HEK293 (cell line): ENCODE measurements at regions not wholly inside any gene's neighbourhood (a gene's known extent, or its start where the extent isn't known, plus 50 kb on each side); places are given as distances from the start of the nearest gene placed in this dataset.

ENCODE experiments used
- CTCF ChIA-PET: fragments of 350-600 bp; formaldehyde crosslinking; extraction: SDS; loops from one replicate; lab custom pipeline; 2021; ENCODE audit warnings: antibody characterized with exemption; lab: Yijun Ruan, JAX
- POLR2A ChIA-PET: fragments of 300-600 bp; formaldehyde crosslinking; extraction: SDS; loops from one replicate; lab custom pipeline; 2020; ENCODE audit warnings: antibody characterized with exemption, inconsistent platforms; lab: Yijun Ruan, JAX
- H3K27ac ChIP-seq: fragments of 200-500 bp; sonication (Bioruptor generic); 2 replicates; pipeline ENCODE4 v1.5.1; 2014; ENCODE audit warnings: low read depth, low read length, control low read depth, inconsistent platforms; ENCODE audit errors: extremely low read depth
- H3K36me3 ChIP-seq, 2 experiments: fragments of 200-500 bp in 1 of 2; sonication (Bioruptor generic) in 1 of 2; 1 replicate in 1 of 2; 2 replicates in 1 of 2; pipeline ENCODE4 v1.5.1; 2014 to 2017; ENCODE audit warnings: inconsistent platforms in 2 of 2, low read length in 2 of 2; ENCODE audit not compliant: control insufficient read depth in 2 of 2, insufficient read depth in 1 of 2
- H3K4me1 ChIP-seq: fragments of 200-500 bp; sonication (Bioruptor generic); 2 replicates; pipeline ENCODE4 v1.5.1; 2014; ENCODE audit warnings: mild to moderate bottlenecking, low read length, inconsistent platforms; ENCODE audit not compliant: control insufficient read depth, insufficient read depth
- H3K4me3 ChIP-seq: 2 replicates; pipeline ENCODE4 v1.5.1; 2011; ENCODE audit warnings: low read depth, mild to moderate bottlenecking, control low read depth, low read length, moderate library complexity
- H3K9me3 ChIP-seq: fragments of 200-500 bp; sonication (Bioruptor generic); 2 replicates; pipeline ENCODE4 v1.5.1; 2014; ENCODE audit warnings: low read depth, low read length, inconsistent platforms; ENCODE audit not compliant: control insufficient read depth, insufficient read depth
- AEBP2 ChIP-seq: fragments of 450-650 bp; formaldehyde crosslinking; IDR thresholded peaks from 2 replicates; pipeline ENCODE4 v1.5.1; 2016; ENCODE audit warnings: missing biosample characterization, missing genetic modification characterization, borderline replicate concordance
- HIC1 ChIP-seq: fragments of 450-650 bp; formaldehyde crosslinking; IDR thresholded peaks from 2 replicates; pipeline ENCODE4 v1.5.1; 2016; ENCODE audit warnings: missing biosample characterization, missing genetic modification characterization
- HOXC10 ChIP-seq: sonication (generic); formaldehyde crosslinking; IDR thresholded peaks from 2 replicates; pipeline ENCODE4 v1.8.1; 2023; ENCODE audit warnings: mild to moderate bottlenecking, missing genetic modification reagents
- SP2 ChIP-seq: fragments of 450-650 bp; formaldehyde crosslinking; IDR thresholded peaks from 2 replicates; pipeline ENCODE4 v1.5.1; 2016; ENCODE audit warnings: missing biosample characterization, missing genetic modification characterization
- YY1 ChIP-seq: fragments of 450-650 bp; formaldehyde crosslinking; IDR thresholded peaks from 2 replicates; pipeline ENCODE4 v1.5.1; 2018; ENCODE audit warnings: missing biosample characterization, missing genetic modification characterization
- YY2 ChIP-seq: fragments of 450-650 bp; formaldehyde crosslinking; IDR thresholded peaks from 2 replicates; pipeline ENCODE4 v1.5.1; 2016; ENCODE audit warnings: missing biosample characterization, missing genetic modification characterization
- ZNF132 ChIP-seq: fragments of 450-650 bp; formaldehyde crosslinking; IDR thresholded peaks from 2 replicates; pipeline ENCODE4 v1.5.1; 2017; ENCODE audit warnings: missing biosample characterization, missing genetic modification characterization, borderline replicate concordance
- ZNF169 ChIP-seq: fragments of 450-650 bp; formaldehyde crosslinking; IDR thresholded peaks from 2 replicates; pipeline ENCODE4 v1.5.1; 2016; ENCODE audit warnings: missing biosample characterization, missing genetic modification characterization
- ZNF202 ChIP-seq: fragments of 450-650 bp; formaldehyde crosslinking; IDR thresholded peaks from 2 replicates; pipeline ENCODE4 v1.5.1; 2016; ENCODE audit warnings: missing biosample characterization, missing genetic modification characterization, borderline replicate concordance
- ZNF266 ChIP-seq: fragments of 450-650 bp; formaldehyde crosslinking; IDR thresholded peaks from 2 replicates; pipeline ENCODE4 v1.5.1; 2016; ENCODE audit warnings: missing biosample characterization, missing genetic modification characterization, low read depth
- ZNF350 ChIP-seq: fragments of 450-650 bp; formaldehyde crosslinking; IDR thresholded peaks from 2 replicates; pipeline ENCODE4 v1.5.0; 2017; ENCODE audit warnings: missing biosample characterization, mild to moderate bottlenecking, missing genetic modification characterization
- ZNF404 ChIP-seq: fragments of 450-650 bp; formaldehyde crosslinking; IDR thresholded peaks from 2 replicates; pipeline ENCODE4 v1.5.1; 2017; ENCODE audit warnings: missing biosample characterization, missing genetic modification characterization
- ZNF449 ChIP-seq: fragments of 450-650 bp; formaldehyde crosslinking; IDR thresholded peaks from 2 replicates; pipeline ENCODE4 v1.5.1; 2017; ENCODE audit warnings: missing biosample characterization, mild to moderate bottlenecking, missing genetic modification characterization, moderate library complexity
- ZNF48 ChIP-seq: fragments of 450-650 bp; formaldehyde crosslinking; IDR thresholded peaks from 2 replicates; pipeline ENCODE4 v1.5.1; 2016; ENCODE audit warnings: missing biosample characterization, missing genetic modification characterization
- ZNF510 ChIP-seq: fragments of 450-650 bp; formaldehyde crosslinking; IDR thresholded peaks from 2 replicates; pipeline ENCODE4 v1.5.1; 2018; ENCODE audit warnings: mild to moderate bottlenecking, missing genetic modification characterization, missing biosample characterization; ENCODE audit not compliant: insufficient replicate concordance
- ZNF521 ChIP-seq: fragments of 450-650 bp; formaldehyde crosslinking; IDR thresholded peaks from 2 replicates; pipeline ENCODE4 v1.5.1; 2017; ENCODE audit warnings: missing biosample characterization, mild to moderate bottlenecking, missing genetic modification characterization
- ZNF549 ChIP-seq: fragments of 450-650 bp; IDR thresholded peaks from 2 replicates; pipeline ENCODE4 v1.5.1; 2018; ENCODE audit warnings: missing biosample characterization, missing genetic modification characterization, mild to moderate bottlenecking, inconsistent platforms, moderate library complexity
- ZNF558 ChIP-seq: fragments of 450-650 bp; formaldehyde crosslinking; IDR thresholded peaks from 2 replicates; pipeline ENCODE4 v1.5.1; 2016; ENCODE audit warnings: missing biosample characterization, missing genetic modification characterization
- ZNF600 ChIP-seq: fragments of 450-650 bp; formaldehyde crosslinking; IDR thresholded peaks from 2 replicates; pipeline ENCODE4 v1.5.1; 2016; ENCODE audit warnings: missing biosample characterization, missing genetic modification characterization
- ZNF624 ChIP-seq: fragments of 450-650 bp; formaldehyde crosslinking; IDR thresholded peaks from 2 replicates; pipeline ENCODE4 v1.5.1; 2017; ENCODE audit warnings: missing biosample characterization, missing genetic modification characterization
- ZNF654 ChIP-seq: fragments of 450-650 bp; formaldehyde crosslinking; IDR thresholded peaks from 2 replicates; pipeline ENCODE4 v1.5.1; 2016; ENCODE audit warnings: low read depth, missing biosample characterization, missing genetic modification characterization
- ZNF707 ChIP-seq: fragments of 450-650 bp; formaldehyde crosslinking; IDR thresholded peaks from 2 replicates; pipeline ENCODE4 v1.5.1; 2016; ENCODE audit warnings: missing biosample characterization, missing genetic modification characterization
- ZNF747 ChIP-seq: fragments of 450-650 bp; formaldehyde crosslinking; IDR thresholded peaks from 2 replicates; pipeline ENCODE4 v1.5.1; 2016; ENCODE audit warnings: missing biosample characterization, missing genetic modification characterization
- ZNF768 ChIP-seq: fragments of 450-650 bp; formaldehyde crosslinking; IDR thresholded peaks from 2 replicates; pipeline ENCODE4 v1.5.1; 2018; ENCODE audit warnings: missing biosample characterization, mild to moderate bottlenecking, missing genetic modification characterization
- ZNF785 ChIP-seq: fragments of 450-650 bp; formaldehyde crosslinking; IDR thresholded peaks from 2 replicates; pipeline ENCODE4 v1.5.1; 2016; ENCODE audit warnings: missing biosample characterization, missing genetic modification characterization
- ZNF791 ChIP-seq: fragments of 450-650 bp; formaldehyde crosslinking; IDR thresholded peaks from 2 replicates; pipeline ENCODE4 v1.5.1; 2016; ENCODE audit warnings: missing biosample characterization, missing genetic modification characterization
- ZSCAN16 ChIP-seq: fragments of 450-650 bp; formaldehyde crosslinking; IDR thresholded peaks from 2 replicates; pipeline ENCODE4 v1.5.1; 2016; ENCODE audit warnings: missing biosample characterization, missing genetic modification characterization
- TF ChIP-seq, protein P1 (sequence below): fragments of 450-650 bp; formaldehyde crosslinking; IDR thresholded peaks from 2 replicates; pipeline ENCODE4 v1.5.1; 2016; ENCODE audit warnings: missing biosample characterization, missing genetic modification characterization
- TF ChIP-seq, protein P2 (sequence below): fragments of 450-650 bp; formaldehyde crosslinking; IDR thresholded peaks from 2 replicates; pipeline ENCODE4 v1.5.1; 2016; ENCODE audit warnings: missing biosample characterization, missing genetic modification characterization

DNA sequence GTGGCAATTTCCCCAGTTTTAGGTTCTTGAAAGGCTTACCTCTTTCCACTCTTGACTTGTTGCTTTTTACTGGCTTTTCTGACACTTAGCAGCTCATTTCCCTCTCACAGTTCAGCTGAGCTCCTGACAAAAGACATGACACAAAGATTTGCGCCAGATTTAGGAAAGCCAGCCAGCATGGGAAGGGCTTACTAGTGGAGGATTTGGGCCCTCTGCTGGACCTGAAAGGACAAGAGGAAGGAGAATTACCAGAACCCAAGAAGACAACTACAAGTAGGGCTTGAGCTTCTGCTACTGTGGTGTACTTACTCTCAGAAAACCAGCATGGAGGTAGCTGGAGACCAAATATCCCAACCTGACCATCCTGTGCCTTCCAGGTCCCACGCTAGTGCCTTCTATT is 784.5 kb downstream of the BRINP3 start:
- no peaks in the 10 kb centered on the region for H3K4me1 ChIP-seq
- ChIA-PET POLR2A (no interaction called here), CTCF (no interaction called here)
- no peak overlapping the region for H3K4me3 ChIP-seq
- H3K9me3 ChIP-seq, result no peaks in the 10 kb centered on the region
- TF ChIP-seq ZNF785 (tag by site-specific recombination), result no peak
- TF ChIP-seq ZNF600 (tag by site-specific recombination), result no peak
- TF ChIP-seq HOXC10, result no peak
- no peak for TF ChIP-seq ZNF350
- no peak for TF ChIP-seq ZNF521 (tag by site-specific recombination)
- no peak for TF ChIP-seq ZNF169 (tag by site-specific recombination)
- TF ChIP-seq ZNF404 (tag by site-specific recombination), result no peak
- no peak for TF ChIP-seq ZNF654 (tag by site-specific recombination)
- TF ChIP-seq ZNF558 (tag by site-specific recombination), result no peak
- no peak for TF ChIP-seq YY1 (tag by site-specific recombination)
- TF ChIP-seq ZNF449 (tag by site-specific recombination), result no peak
- TF ChIP-seq, protein P1, sequence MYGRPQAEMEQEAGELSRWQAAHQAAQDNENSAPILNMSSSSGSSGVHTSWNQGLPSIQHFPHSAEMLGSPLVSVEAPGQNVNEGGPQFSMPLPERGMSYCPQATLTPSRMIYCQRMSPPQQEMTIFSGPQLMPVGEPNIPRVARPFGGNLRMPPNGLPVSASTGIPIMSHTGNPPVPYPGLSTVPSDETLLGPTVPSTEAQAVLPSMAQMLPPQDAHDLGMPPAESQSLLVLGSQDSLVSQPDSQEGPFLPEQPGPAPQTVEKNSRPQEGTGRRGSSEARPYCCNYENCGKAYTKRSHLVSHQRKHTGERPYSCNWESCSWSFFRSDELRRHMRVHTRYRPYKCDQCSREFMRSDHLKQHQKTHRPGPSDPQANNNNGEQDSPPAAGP (tag by site-specific recombination), result no peak
- TF ChIP-seq SP2 (tag by site-specific recombination), result no peak
- no peak for TF ChIP-seq ZNF510 (tag by site-specific recombination)
- no peak for TF ChIP-seq ZNF624
- TF ChIP-seq ZNF549 (tag by site-specific recombination), result no peak
- no peak for TF ChIP-seq HIC1
- TF ChIP-seq ZNF202 (tag by site-specific recombination), result no peak
- no peaks in the 10 kb centered on the region for H3K36me3 ChIP-seq
- no peak overlapping the region for H3K27ac ChIP-seq

DNA sequence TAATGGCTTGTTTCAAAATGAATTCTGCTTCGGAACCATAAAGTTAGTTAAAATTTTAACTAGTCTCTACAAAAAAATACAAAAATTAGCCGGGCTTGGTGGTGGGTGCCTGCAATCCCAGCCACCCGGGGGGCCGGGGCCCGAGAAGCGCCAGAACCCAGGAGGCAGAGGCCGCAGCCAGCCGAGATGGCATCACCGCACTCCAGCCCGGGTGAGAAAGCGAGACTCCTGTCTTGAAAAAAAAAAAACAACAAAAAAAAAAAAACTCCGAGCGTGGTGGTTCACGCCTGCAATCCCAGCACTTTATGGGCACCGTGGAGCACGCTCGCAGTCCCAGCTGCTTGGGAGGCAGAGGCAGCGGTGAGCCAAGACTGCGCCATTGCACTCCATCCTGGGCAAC is 781.4 kb downstream of the BRINP3 start:
- ChIA-PET CTCF (no interaction called here), POLR2A (interaction anchor here (0.6 kb wide), 1 partner anchor 10 kb away, joined by 3 read pairs; no protein-coding TSS in a partner anchor)
- no peaks in the 10 kb centered on the region for H3K9me3 ChIP-seq
- no peaks in the 10 kb centered on the region for H3K36me3 ChIP-seq
- no peaks in the 10 kb centered on the region for H3K4me1 ChIP-seq
- no peak overlapping the region for H3K4me3 ChIP-seq
- no peak overlapping the region for H3K27ac ChIP-seq
- no peak for TF ChIP-seq YY2 (tag by site-specific recombination)
- no peak for TF ChIP-seq ZNF48 (tag by site-specific recombination)
- TF ChIP-seq AEBP2, result no peak
- no peak for TF ChIP-seq ZNF747
- TF ChIP-seq ZSCAN16 (tag by site-specific recombination), result no peak
- no peak for TF ChIP-seq ZNF791 (tag by site-specific recombination)
- no peak for TF ChIP-seq ZNF558 (tag by site-specific recombination)
- TF ChIP-seq ZNF266 (tag by site-specific recombination), result no peak
- TF ChIP-seq, protein P2, sequence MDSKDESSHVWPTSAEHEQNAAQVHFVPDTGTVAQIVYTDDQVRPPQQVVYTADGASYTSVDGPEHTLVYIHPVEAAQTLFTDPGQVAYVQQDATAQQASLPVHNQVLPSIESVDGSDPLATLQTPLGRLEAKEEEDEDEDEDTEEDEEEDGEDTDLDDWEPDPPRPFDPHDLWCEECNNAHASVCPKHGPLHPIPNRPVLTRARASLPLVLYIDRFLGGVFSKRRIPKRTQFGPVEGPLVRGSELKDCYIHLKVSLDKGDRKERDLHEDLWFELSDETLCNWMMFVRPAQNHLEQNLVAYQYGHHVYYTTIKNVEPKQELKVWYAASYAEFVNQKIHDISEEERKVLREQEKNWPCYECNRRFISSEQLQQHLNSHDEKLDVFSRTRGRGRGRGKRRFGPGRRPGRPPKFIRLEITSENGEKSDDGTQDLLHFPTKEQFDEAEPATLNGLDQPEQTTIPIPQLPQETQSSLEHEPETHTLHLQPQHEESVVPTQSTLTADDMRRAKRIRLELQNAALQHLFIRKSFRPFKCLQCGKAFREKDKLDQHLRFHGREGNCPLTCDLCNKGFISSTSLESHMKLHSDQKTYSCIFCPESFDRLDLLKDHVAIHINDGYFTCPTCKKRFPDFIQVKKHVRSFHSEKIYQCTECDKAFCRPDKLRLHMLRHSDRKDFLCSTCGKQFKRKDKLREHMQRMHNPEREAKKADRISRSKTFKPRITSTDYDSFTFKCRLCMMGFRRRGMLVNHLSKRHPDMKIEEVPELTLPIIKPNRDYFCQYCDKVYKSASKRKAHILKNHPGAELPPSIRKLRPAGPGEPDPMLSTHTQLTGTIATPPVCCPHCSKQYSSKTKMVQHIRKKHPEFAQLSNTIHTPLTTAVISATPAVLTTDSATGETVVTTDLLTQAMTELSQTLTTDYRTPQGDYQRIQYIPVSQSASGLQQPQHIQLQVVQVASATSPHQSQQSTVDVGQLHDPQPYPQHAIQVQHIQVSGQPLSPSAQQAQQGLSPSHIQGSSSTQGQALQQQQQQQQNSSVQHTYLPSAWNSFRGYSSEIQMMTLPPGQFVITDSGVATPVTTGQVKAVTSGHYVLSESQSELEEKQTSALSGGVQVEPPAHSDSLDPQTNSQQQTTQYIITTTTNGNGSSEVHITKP, result no peak
- no peak for TF ChIP-seq ZNF132 (tag by site-specific recombination)
- TF ChIP-seq ZNF768 (tag by site-specific recombination), result no peak
- no peak for TF ChIP-seq ZNF707 (tag by site-specific recombination)
